Nephron (organoid): ENCODE measurements at regions not wholly inside any gene's neighbourhood (a gene's known extent, or its start where the extent isn't known, plus 50 kb on each side); places are given as distances from the start of the nearest gene placed in this dataset.
A peak's percentile ranks its signal among the peaks of the same experiment; 100 is the strongest.
"Not testable (repeated sequence)": the region's sequence is repeated elsewhere in the genome, so short reads cannot be mapped to it uniquely, and the experiment has no call there.

Experiments used
- H3K27ac Mint-ChIP-seq, 3 experiments: 2 replicates each; pipeline ENCODE4 v1.8.0; 2020; ENCODE audit warnings: mixed read lengths in 3 of 3, mild to moderate bottlenecking in 2 of 3, moderate library complexity in 1 of 3
- H3K27me3 Mint-ChIP-seq: 2 replicates; pipeline ENCODE4 v1.8.0; 2021; ENCODE audit warnings: low read depth, mild to moderate bottlenecking, moderate library complexity, mixed read lengths
- H3K36me3 Mint-ChIP-seq: 2 replicates; pipeline ENCODE4 v1.8.0; 2020; ENCODE audit warnings: low read depth, mixed read lengths
- H3K4me1 Mint-ChIP-seq: 2 replicates; pipeline ENCODE4 v1.8.0; 2020; ENCODE audit warnings: mixed read lengths
- H3K4me3 Mint-ChIP-seq, 3 experiments: 2 replicates each; pipeline ENCODE4 v1.8.0; 2020; ENCODE audit warnings: mild to moderate bottlenecking in 3 of 3, mixed read lengths in 3 of 3, moderate library complexity in 2 of 3
- H3K9me3 Mint-ChIP-seq: 2 replicates; pipeline ENCODE4 v1.8.0; 2020; ENCODE audit warnings: mixed read lengths
- CTCF ChIP-seq, 3 experiments: fragments of 200-600 bp; sonication (generic); IDR thresholded peaks; one replicate each; pipeline ENCODE4 v1.5.0; 2021; ENCODE audit warnings: antibody characterized with exemption in 3 of 3; ENCODE audit not compliant: unreplicated experiment in 3 of 3

- H3K4me3 Mint-ChIP-seq = no peak overlapping the region
- H3K9me3 Mint-ChIP-seq = peaks cover 10% of the 10 kb centered on the region
- no peak overlapping the region for H3K27ac Mint-ChIP-seq
- H3K27me3 Mint-ChIP-seq = no peaks in the 10 kb centered on the region
- H3K4me1 Mint-ChIP-seq = no peaks in the 10 kb centered on the region
- H3K36me3 Mint-ChIP-seq = no peaks in the 10 kb centered on the region
- TF ChIP-seq CTCF (IDR thresholded peaks at IDR 0.05; ENCODE audit: unreplicated experiment in 3 of 3) = no peak
Observed at GRCh38 chrX:78822157-78822690, 74.7 kb downstream of the LPAR4 start.

- Mint-ChIP-seq H3K27me3 (peaks cover 3% of the 10 kb centered on the region), H3K4me3 (no peak overlapping the region), H3K36me3 (no peaks in the 10 kb centered on the region), H3K4me1 (no peaks in the 10 kb centered on the region), H3K27ac (no peak overlapping the region), H3K9me3 (no peaks in the 10 kb centered on the region)
- TF ChIP-seq CTCF (IDR thresholded peaks at IDR 0.05; ENCODE audit: unreplicated experiment in 3 of 3) = no peak
Observed at GRCh38 chrX:78831523-78831922, 84.0 kb downstream of the LPAR4 start.

- no peaks in the 10 kb centered on the region for H3K36me3 Mint-ChIP-seq
- H3K27me3 Mint-ChIP-seq = peaks cover 3% of the 10 kb centered on the region
- no peaks in the 10 kb centered on the region for H3K4me1 Mint-ChIP-seq
- no peak overlapping the region for H3K27ac Mint-ChIP-seq
- no peak overlapping the region for H3K4me3 Mint-ChIP-seq
- peaks cover 5% of the 10 kb centered on the region for H3K9me3 Mint-ChIP-seq
- no peak for TF ChIP-seq CTCF (IDR thresholded peaks at IDR 0.05; ENCODE audit: unreplicated experiment in 3 of 3)
Observed at GRCh38 chrX:78838709-78839108, 91.2 kb downstream of the LPAR4 start.

- Mint-ChIP-seq H3K36me3 (no peaks in the 10 kb centered on the region), H3K4me1 (no peaks in the 10 kb centered on the region), H3K27me3 (peaks cover 3% of the 10 kb centered on the region), H3K27ac (no peak overlapping the region), H3K4me3 (no peak overlapping the region), H3K9me3 (peaks cover 5% of the 10 kb centered on the region)
- no peak for TF ChIP-seq CTCF (IDR thresholded peaks at IDR 0.05; ENCODE audit: unreplicated experiment in 3 of 3)
Observed at GRCh38 chrX:78839711-78840110, 92.2 kb downstream of the LPAR4 start.

- H3K27ac Mint-ChIP-seq, H3K27me3 Mint-ChIP-seq, H3K4me1 Mint-ChIP-seq, H3K9me3 Mint-ChIP-seq, H3K36me3 Mint-ChIP-seq, H3K4me3 Mint-ChIP-seq: not testable (repeated sequence)
Observed at GRCh38 chrX:78844218-78844617, 96.7 kb downstream of the LPAR4 start.

GRCh38 chrX:78881248-78881647 lies 63.9 kb upstream of the P2RY10 start:
- not testable (repeated sequence) for H3K4me3 Mint-ChIP-seq, H3K36me3 Mint-ChIP-seq
- H3K9me3 Mint-ChIP-seq = peaks cover 21% of the 10 kb centered on the region

GRCh38 chrX:78886550-78886949 lies 58.6 kb upstream of the P2RY10 start:
- H3K4me1 Mint-ChIP-seq = no peaks in the 10 kb centered on the region
- peak overlapping the region in 1 of 3 experiments; percentile 6 for H3K27ac Mint-ChIP-seq
- no peaks in the 10 kb centered on the region for H3K9me3 Mint-ChIP-seq
- H3K36me3 Mint-ChIP-seq = no peaks in the 10 kb centered on the region
- peak; percentile 32 to 44 (median 37) for TF ChIP-seq CTCF (IDR thresholded peaks at IDR 0.05; ENCODE audit: unreplicated experiment in 3 of 3)
- H3K27me3 Mint-ChIP-seq = no peaks in the 10 kb centered on the region
- H3K4me3 Mint-ChIP-seq = no peak overlapping the region

More at GRCh38 chrX:78881248-78881647, 63.9 kb upstream of the P2RY10 start:
- H3K27me3 Mint-ChIP-seq, H3K4me1 Mint-ChIP-seq, H3K27ac Mint-ChIP-seq: not testable (repeated sequence)
